ENCODE measurements at regions not wholly inside any gene's neighbourhood (a gene's known extent, or its start where the extent isn't known, plus 50 kb on each side); places are given as distances from the start of the nearest gene placed in this dataset.

DNA sequence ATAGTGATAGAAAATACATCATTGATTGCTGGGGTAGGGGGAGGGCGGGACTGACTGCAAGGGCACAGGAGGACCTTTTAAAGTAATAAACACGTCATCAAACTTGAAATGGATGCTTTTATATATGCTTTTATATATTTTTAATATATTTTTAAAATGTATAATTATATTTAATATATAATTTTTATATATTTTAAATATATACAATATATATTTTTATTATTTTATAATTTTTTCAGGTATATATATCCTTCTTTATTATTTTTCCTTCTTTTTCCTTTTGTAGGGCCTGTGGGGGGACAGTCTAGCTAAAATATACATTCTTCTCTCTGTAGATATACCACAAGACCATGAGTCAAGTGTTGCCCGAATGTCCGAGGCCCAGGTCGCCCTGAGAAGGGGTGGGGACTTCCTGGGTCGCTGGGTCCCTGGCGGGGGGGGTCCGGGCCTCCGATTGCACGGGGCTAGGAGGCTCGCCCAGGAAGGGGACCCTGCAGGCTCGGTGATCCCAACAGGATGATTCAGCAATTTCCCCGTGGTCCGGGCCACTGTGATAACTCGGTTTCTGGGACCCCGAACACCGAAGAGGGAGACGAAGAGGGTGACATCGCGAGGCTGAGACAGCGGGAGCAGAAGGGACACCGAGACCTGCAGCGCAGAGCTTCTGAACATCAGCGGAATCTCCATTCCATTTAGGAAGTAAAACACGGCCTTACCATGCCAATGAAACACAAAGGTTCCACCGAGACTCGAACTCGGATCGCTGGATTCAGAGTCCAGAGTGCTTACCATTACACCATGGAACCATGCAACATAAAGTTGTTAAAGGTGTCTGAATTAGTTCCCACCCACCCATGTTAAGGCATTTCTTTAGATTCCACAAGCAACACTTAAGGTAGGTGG lies 112.5 kb upstream of the NBPF11 start:
- peak; percentile 59 for ATAC-seq (ENCODE audit: low read depth)
- Histone ChIP-seq H2BK5ac (ENCODE audit: low read depth, low read length, poor library complexity, severe bottlenecking) (no peak overlapping the region), H3K79me1 (ENCODE audit: low read depth in 1 of 2, low read length in 2 of 2) (no peaks in the 10 kb centered on the region), H4K91ac (ENCODE audit: insufficient read depth, low read depth, low read length) (no peak overlapping the region), H3K56ac (ENCODE audit: extremely low read depth, insufficient read depth, low read length) (no peak overlapping the region), H3K9me1 (ENCODE audit: insufficient read depth, low read length) (no peaks in the 10 kb centered on the region), H3K27ac (ENCODE audit: insufficient read depth, low read length) (no peak overlapping the region), H4K20me1 (ENCODE audit: insufficient read depth, low read length) (no peaks in the 10 kb centered on the region), H3K18ac (ENCODE audit: low read depth, low read length) (no peak overlapping the region), H3K9me3 (ENCODE audit: control insufficient read depth, insufficient read depth, low read length) (no peaks in the 10 kb centered on the region), H3K27me3 (ENCODE audit: control insufficient read depth, insufficient read depth, low read length) (peaks cover 8% of the 10 kb centered on the region), H3K4me2 (ENCODE audit: low read depth, low read length) (peak overlapping the region; percentile 91; the same call in 1 of the 2 replicates), H3K36me3 (ENCODE audit: control insufficient read depth, insufficient read depth, low read length) (no peaks in the 10 kb centered on the region), H3K14ac (replicated peaks; ENCODE audit: low read depth, low read length) (no peak overlapping the region), H3K9ac (ENCODE audit: low read depth, low read length) (no peak overlapping the region), H2AK5ac (ENCODE audit: low read depth, low read length) (no peak overlapping the region), H3K4me1 (ENCODE audit: control insufficient read depth, insufficient read depth, low read length) (no peaks in the 10 kb centered on the region), H2BK15ac (ENCODE audit: low read depth, low read length) (no peak overlapping the region), H3K23ac (ENCODE audit: low read depth, low read length) (no peak overlapping the region), H4K8ac (ENCODE audit: low read depth in 2 of 2, low read length in 2 of 2) (no peak overlapping the region), H3K4me3 (ENCODE audit: insufficient read depth, low read depth, low read length) (no peak overlapping the region; the same call in 1 of the 2 replicates), H2BK120ac (ENCODE audit: low read depth, low read length) (no peak overlapping the region), H4K5ac (ENCODE audit: low read depth, low read length) (no peak overlapping the region), H3K4ac (ENCODE audit: low read depth, low read length) (no peak overlapping the region), H2BK20ac (ENCODE audit: low read depth, low read length) (no peak overlapping the region), H2AFZ (replicated peaks; ENCODE audit: low read length, poor library complexity) (no peak overlapping the region), H2AK9ac (replicated peaks; ENCODE audit: low read depth, low read length, poor library complexity) (no peak overlapping the region)
- CTCF ChIA-PET, result no interaction called here
- in situ Hi-C loops (cut with MboI; ENCODE audit: low sequenced_read_pairs), result no loop called here
- no TSS peak for BruUV-seq (replicated peaks)
- 53% methylated on average over 8 of the region's 29 CpGs; no CpG with 5 or more reads in 1 of the 2 experiments for WGBS, 2 experiments (ENCODE audit: extremely low coverage in 2 of 2, insufficient read length in 1 of 2)
- dilution Hi-C loops (cut with HindIII; ENCODE audit: low sequenced_read_pairs, unreplicated experiment), result no loop called here
- no peak for TF ChIP-seq FOS (IDR thresholded peaks at IDR 0.05; ENCODE audit: low read depth, low read length)
- TF ChIP-seq, protein P1, sequence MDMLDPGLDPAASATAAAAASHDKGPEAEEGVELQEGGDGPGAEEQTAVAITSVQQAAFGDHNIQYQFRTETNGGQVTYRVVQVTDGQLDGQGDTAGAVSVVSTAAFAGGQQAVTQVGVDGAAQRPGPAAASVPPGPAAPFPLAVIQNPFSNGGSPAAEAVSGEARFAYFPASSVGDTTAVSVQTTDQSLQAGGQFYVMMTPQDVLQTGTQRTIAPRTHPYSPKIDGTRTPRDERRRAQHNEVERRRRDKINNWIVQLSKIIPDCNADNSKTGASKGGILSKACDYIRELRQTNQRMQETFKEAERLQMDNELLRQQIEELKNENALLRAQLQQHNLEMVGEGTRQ (IDR thresholded peaks at IDR 0.05; ENCODE audit: low read depth, low read length), result no peak
- TF ChIP-seq MAFK (IDR thresholded peaks at IDR 0.05; ENCODE audit: low read depth, low read length), result peak; percentile 27; the same call in 1 of the 2 replicates
- no peak for TF ChIP-seq CHD1 (IDR thresholded peaks at IDR 0.05; ENCODE audit: low read depth, low read length)
- no peak for TF ChIP-seq BHLHE40 (IDR thresholded peaks at IDR 0.05; ENCODE audit: low read depth, low read length)
- TF ChIP-seq, protein P2, sequence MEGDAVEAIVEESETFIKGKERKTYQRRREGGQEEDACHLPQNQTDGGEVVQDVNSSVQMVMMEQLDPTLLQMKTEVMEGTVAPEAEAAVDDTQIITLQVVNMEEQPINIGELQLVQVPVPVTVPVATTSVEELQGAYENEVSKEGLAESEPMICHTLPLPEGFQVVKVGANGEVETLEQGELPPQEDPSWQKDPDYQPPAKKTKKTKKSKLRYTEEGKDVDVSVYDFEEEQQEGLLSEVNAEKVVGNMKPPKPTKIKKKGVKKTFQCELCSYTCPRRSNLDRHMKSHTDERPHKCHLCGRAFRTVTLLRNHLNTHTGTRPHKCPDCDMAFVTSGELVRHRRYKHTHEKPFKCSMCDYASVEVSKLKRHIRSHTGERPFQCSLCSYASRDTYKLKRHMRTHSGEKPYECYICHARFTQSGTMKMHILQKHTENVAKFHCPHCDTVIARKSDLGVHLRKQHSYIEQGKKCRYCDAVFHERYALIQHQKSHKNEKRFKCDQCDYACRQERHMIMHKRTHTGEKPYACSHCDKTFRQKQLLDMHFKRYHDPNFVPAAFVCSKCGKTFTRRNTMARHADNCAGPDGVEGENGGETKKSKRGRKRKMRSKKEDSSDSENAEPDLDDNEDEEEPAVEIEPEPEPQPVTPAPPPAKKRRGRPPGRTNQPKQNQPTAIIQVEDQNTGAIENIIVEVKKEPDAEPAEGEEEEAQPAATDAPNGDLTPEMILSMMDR (conservative IDR thresholded peaks at IDR 0.05; ENCODE audit: low read depth, low read length), result no peak
- TF ChIP-seq RAD21 (IDR thresholded peaks at IDR 0.05; ENCODE audit: low read length), result no peak
- TF ChIP-seq POLR2A (IDR thresholded peaks at IDR 0.05; ENCODE audit: low read depth, low read length), result no peak
- TF ChIP-seq NFE2L2 (IDR thresholded peaks at IDR 0.05; ENCODE audit: low read depth, low read length), result peak; percentile 72
- TF ChIP-seq MXI1 (IDR thresholded peaks at IDR 0.05; ENCODE audit: borderline replicate concordance, low read depth, low read length), result no peak
- TF ChIP-seq, protein P3, sequence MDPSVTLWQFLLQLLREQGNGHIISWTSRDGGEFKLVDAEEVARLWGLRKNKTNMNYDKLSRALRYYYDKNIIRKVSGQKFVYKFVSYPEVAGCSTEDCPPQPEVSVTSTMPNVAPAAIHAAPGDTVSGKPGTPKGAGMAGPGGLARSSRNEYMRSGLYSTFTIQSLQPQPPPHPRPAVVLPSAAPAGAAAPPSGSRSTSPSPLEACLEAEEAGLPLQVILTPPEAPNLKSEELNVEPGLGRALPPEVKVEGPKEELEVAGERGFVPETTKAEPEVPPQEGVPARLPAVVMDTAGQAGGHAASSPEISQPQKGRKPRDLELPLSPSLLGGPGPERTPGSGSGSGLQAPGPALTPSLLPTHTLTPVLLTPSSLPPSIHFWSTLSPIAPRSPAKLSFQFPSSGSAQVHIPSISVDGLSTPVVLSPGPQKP (IDR thresholded peaks at IDR 0.05; ENCODE audit: borderline replicate concordance, low read depth, low read length), result no peak
- TF ChIP-seq MAZ (IDR thresholded peaks at IDR 0.05; ENCODE audit: borderline replicate concordance, low read depth, low read length), result no peak
- TF ChIP-seq SMC3 (IDR thresholded peaks at IDR 0.05; ENCODE audit: low read depth, low read length), result no peak
- intact Hi-C loops (cut with micrococcal nuclease), result no loop called here
- POLR2A ChIA-PET (ENCODE audit: unreplicated experiment), result no interaction called here
- DNase-seq, result peak; percentile 71

Measured in IMR-90 (cell line).